SH-SY5Y (cell line): ENCODE measurements at regions not wholly inside any gene's neighbourhood (a gene's known extent, or its start where the extent isn't known, plus 50 kb on each side); places are given as distances from the start of the nearest gene placed in this dataset.

Experiments used
- GATA2 ChIP-seq: IDR thresholded peaks from 2 replicates; pipeline ENCODE4 v1.6.1; 2011; ENCODE audit warnings: mild to moderate bottlenecking, low read depth, low read length
- GATA3 ChIP-seq: IDR thresholded peaks from 2 replicates; pipeline ENCODE4 v1.6.1; 2011; ENCODE audit warnings: low read depth, mild to moderate bottlenecking, low read length, moderate library complexity

DNA sequence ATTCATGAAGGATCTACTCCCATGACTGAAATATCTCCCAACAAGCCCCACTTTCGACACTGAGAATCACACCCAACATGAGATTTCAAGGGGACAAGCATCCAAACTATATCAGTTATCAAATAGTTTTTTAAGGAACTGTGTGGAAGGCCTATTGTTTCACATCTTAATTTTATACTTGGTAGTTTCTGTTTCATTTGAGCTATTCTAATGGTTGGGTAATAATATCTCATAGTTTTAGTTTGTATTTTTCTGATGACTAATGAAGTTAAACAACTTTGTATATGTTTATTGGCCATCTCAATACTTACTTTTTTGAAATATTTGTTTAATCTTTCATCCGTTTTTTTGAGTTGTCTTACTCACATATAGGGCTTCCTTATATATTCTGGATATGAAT, 135.0 kb downstream of the SCG2 start:
- TF ChIP-seq GATA3, result no peak
- TF ChIP-seq GATA2, result no peak
